SU-DHL-6 (cell line): ENCODE measurements at regions not wholly inside any gene's neighbourhood (a gene's known extent, or its start where the extent isn't known, plus 50 kb on each side); places are given as distances from the start of the nearest gene placed in this dataset.

Experiments used
- H2AFZ ChIP-seq: fragments of 200-600 bp; sonication (generic); 2 replicates; pipeline ENCODE4 v1.6.1; 2014; ENCODE audit warnings: low read depth, mild to moderate bottlenecking, moderate library complexity, mixed read lengths, antibody characterized with exemption, low read length; ENCODE audit not compliant: severe bottlenecking
- H3F3A ChIP-seq: fragments of 200-600 bp; shearing (Covaris generic); 2 replicates; pipeline ENCODE4 v1.6.0; 2016; ENCODE audit warnings: antibody characterized with exemption, mild to moderate bottlenecking; ENCODE audit not compliant: insufficient read depth
- H3K27ac ChIP-seq: fragments of 200-600 bp; sonication (generic); 2 replicates; pipeline ENCODE4 v1.5.1; 2016; ENCODE audit warnings: low read depth, mild to moderate bottlenecking, low read length, moderate library complexity, mixed read lengths
- H3K27me3 ChIP-seq: fragments of 200-600 bp; sonication (generic), shearing (Covaris generic); 2 replicates; pipeline ENCODE4 v1.6.0; 2014; ENCODE audit warnings: mild to moderate bottlenecking, low read length
- H3K36me3 ChIP-seq: fragments of 200-600 bp; sonication (generic); 2 replicates; pipeline ENCODE4 v1.6.1; 2014; ENCODE audit warnings: mild to moderate bottlenecking, low read length, mixed read lengths
- H3K4me2 ChIP-seq: fragments of 300-600, 200-600 bp; shearing (Covaris generic), sonication (generic); 2 replicates; pipeline ENCODE4 v1.6.0; 2014; ENCODE audit warnings: low read length, low read depth, mild to moderate bottlenecking; ENCODE audit not compliant: poor library complexity, severe bottlenecking
- H3K4me3 ChIP-seq: fragments of 200-600 bp; sonication (generic); 2 replicates; pipeline ENCODE4 v1.5.1; 2014; ENCODE audit warnings: antibody characterized with exemption, low read length, mild to moderate bottlenecking, mixed read lengths; ENCODE audit not compliant: insufficient read depth, poor library complexity, severe bottlenecking
- H3K79me2 ChIP-seq: fragments of 200-600 bp; sonication (generic); 2 replicates; pipeline ENCODE4 v1.6.1; 2014; ENCODE audit warnings: mild to moderate bottlenecking, low read length, moderate library complexity; ENCODE audit not compliant: insufficient read depth
- H3K9ac ChIP-seq: fragments of 200-600 bp; sonication (generic); 2 replicates; pipeline ENCODE4 v1.7.0; 2014; ENCODE audit warnings: mild to moderate bottlenecking, low read length
- H3K9me2 ChIP-seq: fragments of 200-600 bp; sonication (generic); replicated peaks from 2 replicates; pipeline ENCODE4 v1.6.1; 2014; ENCODE audit warnings: low read length; ENCODE audit not compliant: insufficient read depth
- H3K9me3 ChIP-seq: fragments of 200-600 bp; sonication (generic); 2 replicates; pipeline ENCODE4 v1.6.1; 2014; ENCODE audit warnings: low read length, mixed read lengths; ENCODE audit not compliant: insufficient read depth
- H4K20me1 ChIP-seq: fragments of 200-600 bp; sonication (generic); 2 replicates; pipeline ENCODE4 v1.6.1; 2014; ENCODE audit warnings: low read depth, mild to moderate bottlenecking, antibody characterized with exemption, low read length, moderate library complexity, mixed read lengths
- CTCF ChIP-seq: fragments of 200-600 bp; sonication (generic); IDR thresholded peaks from one replicate; pipeline ENCODE4 v1.5.1; 2017; ENCODE audit warnings: antibody characterized with exemption, mild to moderate bottlenecking, low read length, moderate library complexity; ENCODE audit not compliant: insufficient read depth, poor library complexity, severe bottlenecking
- EZH2phosphoT487 ChIP-seq: fragments of 200-600 bp; sonication (generic), shearing (Covaris generic); conservative IDR thresholded peaks from 2 replicates; pipeline ENCODE4 v1.6.1; 2018; ENCODE audit warnings: mild to moderate bottlenecking, antibody characterized with exemption, low read length, moderate library complexity, mixed read lengths

- Histone ChIP-seq H3K4me2 (no peak overlapping the region), H3K9me2 (no peaks in the 10 kb centered on the region), H3K9me3 (no peaks in the 10 kb centered on the region), H3F3A (no peaks in the 10 kb centered on the region), H3K9ac (no peak overlapping the region), H3K27me3 (no peaks in the 10 kb centered on the region), H4K20me1 (no peaks in the 10 kb centered on the region), H3K4me3 (no peak overlapping the region), H3K36me3 (no peaks in the 10 kb centered on the region), H3K27ac (no peak overlapping the region), H3K79me2 (no peaks in the 10 kb centered on the region), H2AFZ (no peak overlapping the region)
- TF ChIP-seq EZH2phosphoT487: no peak
- no peak for TF ChIP-seq CTCF
Measured at GRCh38 chr1:56256153-56257000, 323.0 kb downstream of the PLPP3 start.

GRCh38 chr1:56255516-56256152 is 323.7 kb downstream of the PLPP3 start:
- Histone ChIP-seq H3F3A (no peaks in the 10 kb centered on the region), H3K27ac (no peak overlapping the region)

GRCh38 chr1:56254130-56254529 is 325.2 kb downstream of the PLPP3 start:
- Histone ChIP-seq H3K4me3 (no peak overlapping the region), H3K9me3 (no peaks in the 10 kb centered on the region), H3K79me2 (no peaks in the 10 kb centered on the region), H3K36me3 (no peaks in the 10 kb centered on the region), H4K20me1 (no peaks in the 10 kb centered on the region), H3K9ac (no peak overlapping the region), H2AFZ (no peak overlapping the region), H3K27ac (no peak overlapping the region), H3K27me3 (no peaks in the 10 kb centered on the region), H3F3A (no peaks in the 10 kb centered on the region), H3K4me2 (no peak overlapping the region), H3K9me2 (no peaks in the 10 kb centered on the region)
- TF ChIP-seq CTCF: no peak
- no peak for TF ChIP-seq EZH2phosphoT487

More at GRCh38 chr1:56255516-56256152, 323.7 kb downstream of the PLPP3 start:
- H3K9ac ChIP-seq: no peak overlapping the region
- H3K9me2 ChIP-seq: no peaks in the 10 kb centered on the region
- no peaks in the 10 kb centered on the region for H4K20me1 ChIP-seq
- H3K4me2 ChIP-seq: no peak overlapping the region
- no peak overlapping the region for H2AFZ ChIP-seq
- TF ChIP-seq CTCF: no peak
- no peaks in the 10 kb centered on the region for H3K79me2 ChIP-seq
- H3K36me3 ChIP-seq: no peaks in the 10 kb centered on the region
- H3K9me3 ChIP-seq: no peaks in the 10 kb centered on the region
- no peak overlapping the region for H3K4me3 ChIP-seq
- no peaks in the 10 kb centered on the region for H3K27me3 ChIP-seq
